Caco-2 (cell line): ENCODE measurements at regions not wholly inside any gene's neighbourhood (a gene's known extent, or its start where the extent isn't known, plus 50 kb on each side); places are given as distances from the start of the nearest gene placed in this dataset.

Experiments used
- BruUV-seq: library from RNA; stranded (reverse); fragments of 400-500 nt; replicated peaks from 2 replicates; lab custom pipeline; 2021; lab: Mats Ljungman, UMichigan
- CTCF ChIA-PET: fragments of 300-600 bp; sonication (Branson Sonifier 250); formaldehyde crosslinking; loops from one replicate; lab custom pipeline; 2022; ENCODE audit warnings: antibody characterized with exemption; lab: Charles Lee
- POLR2A ChIA-PET: fragments of 300-600 bp; sonication (Branson Sonifier 250); formaldehyde crosslinking; loops from one replicate; lab custom pipeline; 2022; ENCODE audit warnings: antibody characterized with exemption; lab: Charles Lee
- DNase-seq, 2 experiments: peaks; one replicate each; pipeline versions ENCODE4 v3.0.0 to v3.0.0-alpha.2; 2020 to 2022
- H3K27me3 ChIP-seq: replicated peaks from 2 replicates; pipeline ENCODE4 v1.6.0; 2011; ENCODE audit warnings: low read length; ENCODE audit not compliant: control insufficient read depth, insufficient read depth
- H3K36me3 ChIP-seq: 2 replicates; pipeline ENCODE4 v1.5.1; 2011; ENCODE audit warnings: low read length; ENCODE audit not compliant: control insufficient read depth, insufficient read depth
- H3K4me1 ChIP-seq: fragments of 250-450 bp; sonication (Bioruptor Pico); 2 replicates; pipeline ENCODE4 v1.5.1; 2020; ENCODE audit warnings: mild to moderate bottlenecking
- H3K4me3 ChIP-seq: 2 replicates; pipeline ENCODE4 v1.5.1; 2011; ENCODE audit warnings: low read depth, mild to moderate bottlenecking, control low read depth, low read length
- H3K9me3 ChIP-seq: fragments of 250-450 bp; sonication (Bioruptor Pico); 2 replicates; pipeline ENCODE4 v1.5.1; 2020; ENCODE audit warnings: mild to moderate bottlenecking, moderate library complexity
- H3K27ac Mint-ChIP-seq: one replicate; pipeline ENCODE4 v1.8.0; 2022; ENCODE audit warnings: mixed read lengths; ENCODE audit not compliant: unreplicated experiment
- H3K27me3 Mint-ChIP-seq: one replicate; pipeline ENCODE4 v1.8.0; 2022; ENCODE audit warnings: mixed read lengths; ENCODE audit not compliant: insufficient read depth, unreplicated experiment
- H3K36me3 Mint-ChIP-seq: one replicate; pipeline ENCODE4 v1.8.0; 2022; ENCODE audit warnings: mild to moderate bottlenecking, mixed read lengths; ENCODE audit not compliant: insufficient read depth, unreplicated experiment
- H3K4me1 Mint-ChIP-seq: one replicate; pipeline ENCODE4 v1.8.0; 2022; ENCODE audit warnings: low read depth, mixed read lengths; ENCODE audit not compliant: unreplicated experiment
- H3K4me3 Mint-ChIP-seq: one replicate; pipeline ENCODE4 v1.8.0; 2022; ENCODE audit warnings: mild to moderate bottlenecking, moderate library complexity, mixed read lengths; ENCODE audit not compliant: unreplicated experiment
- H3K9me3 Mint-ChIP-seq: one replicate; pipeline ENCODE4 v1.8.0; 2022; ENCODE audit warnings: mixed read lengths; ENCODE audit not compliant: unreplicated experiment
- intact Hi-C: fragments of 100-400 bp; cut with micrococcal nuclease; formaldehyde crosslinking; loops from one replicate; pipeline ENCODE4 v1.10.0; 2022; ENCODE audit not compliant: unreplicated experiment
- TF ChIP-seq, protein P1 (sequence below), 2 experiments: fragments of 200-600 bp in 1 of 2; IDR thresholded peaks; 1 replicate in 1 of 2; 2 replicates in 1 of 2; pipeline versions ENCODE4 v1.5.1 to v1.8.0; 2011 to 2022; ENCODE audit warnings: antibody characterized with exemption in 1 of 2, control low read depth in 1 of 2, inconsistent platforms in 1 of 2, low read depth in 1 of 2, low read length in 1 of 2, mild to moderate bottlenecking in 1 of 2, moderate library complexity in 1 of 2; ENCODE audit not compliant: insufficient read depth in 1 of 2, severe bottlenecking in 1 of 2, unreplicated experiment in 1 of 2

DNA sequence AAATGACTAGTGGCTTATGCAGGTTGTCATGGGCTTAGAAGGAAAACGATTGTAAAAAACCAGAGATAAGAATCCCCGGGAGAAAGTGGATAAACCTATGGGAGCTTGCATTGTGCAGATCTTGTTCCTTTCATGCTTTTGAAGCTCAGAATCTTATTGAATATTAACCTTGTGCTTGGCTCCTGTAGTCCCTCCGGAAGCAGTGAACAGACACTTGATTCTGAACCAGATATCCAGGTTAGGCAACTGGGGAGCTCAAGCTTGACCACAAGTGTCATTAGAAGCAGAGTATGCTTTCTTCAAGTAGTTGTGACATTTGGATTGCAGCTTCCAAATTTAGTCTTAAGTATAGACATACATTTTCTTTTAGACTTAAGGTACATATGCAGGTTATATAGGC is 212.6 kb upstream of the MOCS1 start:
- TF ChIP-seq, protein P1, sequence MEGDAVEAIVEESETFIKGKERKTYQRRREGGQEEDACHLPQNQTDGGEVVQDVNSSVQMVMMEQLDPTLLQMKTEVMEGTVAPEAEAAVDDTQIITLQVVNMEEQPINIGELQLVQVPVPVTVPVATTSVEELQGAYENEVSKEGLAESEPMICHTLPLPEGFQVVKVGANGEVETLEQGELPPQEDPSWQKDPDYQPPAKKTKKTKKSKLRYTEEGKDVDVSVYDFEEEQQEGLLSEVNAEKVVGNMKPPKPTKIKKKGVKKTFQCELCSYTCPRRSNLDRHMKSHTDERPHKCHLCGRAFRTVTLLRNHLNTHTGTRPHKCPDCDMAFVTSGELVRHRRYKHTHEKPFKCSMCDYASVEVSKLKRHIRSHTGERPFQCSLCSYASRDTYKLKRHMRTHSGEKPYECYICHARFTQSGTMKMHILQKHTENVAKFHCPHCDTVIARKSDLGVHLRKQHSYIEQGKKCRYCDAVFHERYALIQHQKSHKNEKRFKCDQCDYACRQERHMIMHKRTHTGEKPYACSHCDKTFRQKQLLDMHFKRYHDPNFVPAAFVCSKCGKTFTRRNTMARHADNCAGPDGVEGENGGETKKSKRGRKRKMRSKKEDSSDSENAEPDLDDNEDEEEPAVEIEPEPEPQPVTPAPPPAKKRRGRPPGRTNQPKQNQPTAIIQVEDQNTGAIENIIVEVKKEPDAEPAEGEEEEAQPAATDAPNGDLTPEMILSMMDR (IDR thresholded peaks at IDR 0.05; ENCODE audit: insufficient read depth in 1 of 2, low read depth in 1 of 2, low read length in 1 of 2, severe bottlenecking in 1 of 2, unreplicated experiment in 1 of 2), result no peak
- H3K27ac Mint-ChIP-seq, result no peak overlapping the region

DNA sequence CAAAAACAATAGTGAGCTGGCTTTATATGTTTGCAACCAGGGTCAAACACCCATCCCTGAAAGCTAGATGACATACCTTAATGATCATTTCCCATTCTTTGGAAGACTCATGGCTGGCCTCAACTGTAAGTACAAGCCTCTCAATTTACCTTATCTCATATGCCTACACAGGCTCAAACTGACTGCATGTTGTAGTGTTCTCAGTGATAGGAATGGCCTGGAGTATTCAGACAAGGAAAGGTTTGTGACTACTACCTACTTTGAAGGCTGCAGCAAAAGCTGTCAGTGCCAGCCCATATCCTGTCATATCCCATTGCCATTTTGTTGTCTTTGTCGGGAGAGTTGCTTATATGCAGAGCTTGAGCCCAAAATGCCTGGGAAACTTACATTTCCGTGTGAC is 205.2 kb upstream of the MOCS1 start:
- CTCF ChIA-PET, result no interaction called here
- Mint-ChIP-seq H3K27me3 (no peaks in the 10 kb centered on the region), H3K36me3 (no peaks in the 10 kb centered on the region), H3K4me1 (peaks cover 10% of the 10 kb centered on the region), H3K4me3 (no peak overlapping the region), H3K9me3 (peaks cover 20% of the 10 kb centered on the region), H3K27ac (no peak overlapping the region)
- Histone ChIP-seq H3K27me3 (no peaks in the 10 kb centered on the region), H3K4me3 (no peak overlapping the region), H3K9me3 (peaks cover 9% of the 10 kb centered on the region; the same call in 1 of the 2 replicates), H3K36me3 (no peaks in the 10 kb centered on the region), H3K4me1 (peaks cover 18% of the 10 kb centered on the region)
- DNase-seq, result no peak
- POLR2A ChIA-PET, result no interaction called here
- BruUV-seq, result no TSS peak
- intact Hi-C loops, result no loop called here
- TF ChIP-seq, protein P1 (IDR thresholded peaks at IDR 0.05; ENCODE audit: insufficient read depth in 1 of 2, low read depth in 1 of 2, low read length in 1 of 2, severe bottlenecking in 1 of 2, unreplicated experiment in 1 of 2), result no peak

More for the DNA sequence above, 212.6 kb upstream of the MOCS1 start:
- DNase-seq, result no peak
- BruUV-seq, result no TSS peak
- Mint-ChIP-seq H3K36me3 (no peaks in the 10 kb centered on the region), H3K27me3 (peaks cover 6% of the 10 kb centered on the region), H3K4me1 (no peaks in the 10 kb centered on the region), H3K9me3 (no peaks in the 10 kb centered on the region), H3K4me3 (no peak overlapping the region)
- intact Hi-C loops, result no loop called here
- Histone ChIP-seq H3K27me3 (no peaks in the 10 kb centered on the region; the same call in 1 of the 2 replicates), H3K36me3 (no peaks in the 10 kb centered on the region), H3K4me3 (no peak overlapping the region), H3K9me3 (no peaks in the 10 kb centered on the region), H3K4me1 (no peaks in the 10 kb centered on the region; the same call in 1 of the 2 replicates)
- POLR2A ChIA-PET, result no interaction called here
- CTCF ChIA-PET, result no interaction called here

DNA sequence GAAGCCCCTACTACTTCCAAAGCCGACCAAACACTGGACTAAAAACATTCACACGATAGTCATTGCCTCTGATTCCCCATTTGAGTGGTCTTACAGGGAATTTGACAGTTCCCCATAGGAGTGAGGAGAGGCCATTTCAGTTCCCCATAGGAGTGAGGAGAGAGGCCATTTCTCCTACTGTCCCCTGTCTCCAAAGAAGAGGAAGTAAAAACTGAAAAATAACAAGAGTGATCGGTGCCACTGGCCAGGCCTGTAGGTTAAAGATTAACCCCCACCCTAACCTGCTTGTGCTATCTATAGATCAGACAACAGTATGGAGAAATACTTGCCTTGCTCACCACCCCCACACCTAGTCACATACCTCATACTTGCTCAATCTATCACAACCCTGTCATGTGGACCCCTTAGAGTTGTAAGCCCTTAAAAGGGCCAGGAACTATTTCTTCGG is 204.0 kb upstream of the MOCS1 start:
- Histone ChIP-seq H3K4me3 (no peak overlapping the region), H3K4me1 (peaks cover 18% of the 10 kb centered on the region), H3K27me3 (no peaks in the 10 kb centered on the region), H3K9me3 (peaks cover 9% of the 10 kb centered on the region; the same call in 1 of the 2 replicates), H3K36me3 (no peaks in the 10 kb centered on the region)
- peak; percentile 79 to 85 for DNase-seq
- peak overlapping the region; percentile 25 for H3K4me3 Mint-ChIP-seq
- peaks cover 10% of the 10 kb centered on the region for H3K4me1 Mint-ChIP-seq
- H3K36me3 Mint-ChIP-seq, result no peaks in the 10 kb centered on the region
- POLR2A ChIA-PET, result no interaction called here
- H3K27me3 Mint-ChIP-seq, result no peaks in the 10 kb centered on the region
- H3K9me3 Mint-ChIP-seq, result peaks cover 20% of the 10 kb centered on the region
- peak overlapping the region; percentile 49 for H3K27ac Mint-ChIP-seq
- TF ChIP-seq, protein P1 (IDR thresholded peaks at IDR 0.05; ENCODE audit: insufficient read depth in 1 of 2, low read depth in 1 of 2, low read length in 1 of 2, severe bottlenecking in 1 of 2, unreplicated experiment in 1 of 2), result no peak
- intact Hi-C loops, result loop anchor here (1.0 kb wide), 1 partner anchor 221 kb away; no protein-coding TSS in a partner anchor
- no TSS peak for BruUV-seq
- CTCF ChIA-PET, result no interaction called here
